ENCODE measurements at regions not wholly inside any gene's neighbourhood (a gene's known extent, or its start where the extent isn't known, plus 50 kb on each side); places are given as distances from the start of the nearest gene placed in this dataset.

DNA sequence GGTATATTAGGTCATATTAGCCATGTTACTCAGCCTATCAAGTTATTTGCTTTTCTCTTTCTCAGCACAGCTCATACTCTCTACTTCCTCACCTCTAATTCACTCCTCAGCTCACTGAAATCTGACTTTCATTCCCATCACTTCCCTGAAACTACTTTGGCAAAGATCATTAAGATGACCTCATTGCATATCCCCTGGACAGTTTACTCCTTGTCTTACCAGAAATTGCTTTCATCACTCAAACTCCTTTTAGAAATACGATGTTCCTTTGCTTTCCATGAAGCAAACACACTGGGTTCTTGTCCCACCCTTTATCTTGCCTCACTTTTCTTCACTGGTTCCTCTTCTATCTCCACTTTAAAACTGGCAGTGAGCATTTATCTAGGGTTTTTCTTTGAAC lies 354.4 kb downstream of the TUSC7 start:
- Histone ChIP-seq H3K27ac (no peak overlapping the region), H3K4me3 (no peak overlapping the region), H3K36me3 (no peaks in the 10 kb centered on the region), H3K27me3 (no peaks in the 10 kb centered on the region), H3K9me3 (no peaks in the 10 kb centered on the region), H3K4me1 (no peaks in the 10 kb centered on the region)
- TF ChIP-seq, protein P1, sequence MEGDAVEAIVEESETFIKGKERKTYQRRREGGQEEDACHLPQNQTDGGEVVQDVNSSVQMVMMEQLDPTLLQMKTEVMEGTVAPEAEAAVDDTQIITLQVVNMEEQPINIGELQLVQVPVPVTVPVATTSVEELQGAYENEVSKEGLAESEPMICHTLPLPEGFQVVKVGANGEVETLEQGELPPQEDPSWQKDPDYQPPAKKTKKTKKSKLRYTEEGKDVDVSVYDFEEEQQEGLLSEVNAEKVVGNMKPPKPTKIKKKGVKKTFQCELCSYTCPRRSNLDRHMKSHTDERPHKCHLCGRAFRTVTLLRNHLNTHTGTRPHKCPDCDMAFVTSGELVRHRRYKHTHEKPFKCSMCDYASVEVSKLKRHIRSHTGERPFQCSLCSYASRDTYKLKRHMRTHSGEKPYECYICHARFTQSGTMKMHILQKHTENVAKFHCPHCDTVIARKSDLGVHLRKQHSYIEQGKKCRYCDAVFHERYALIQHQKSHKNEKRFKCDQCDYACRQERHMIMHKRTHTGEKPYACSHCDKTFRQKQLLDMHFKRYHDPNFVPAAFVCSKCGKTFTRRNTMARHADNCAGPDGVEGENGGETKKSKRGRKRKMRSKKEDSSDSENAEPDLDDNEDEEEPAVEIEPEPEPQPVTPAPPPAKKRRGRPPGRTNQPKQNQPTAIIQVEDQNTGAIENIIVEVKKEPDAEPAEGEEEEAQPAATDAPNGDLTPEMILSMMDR (IDR thresholded peaks at IDR 0.05): no peak
- TF ChIP-seq POLR2A (IDR thresholded peaks at IDR 0.05) (no peak), POLR2AphosphoS5 (IDR thresholded peaks at IDR 0.05; ENCODE audit: insufficient read depth in 1 of 2, low read depth in 1 of 2) (no peak)
- intact Hi-C loops (cut with DNase I): no loop called here
- DNase-seq (ENCODE audit: extremely low spot score in 2 of 2): no peak

DNA sequence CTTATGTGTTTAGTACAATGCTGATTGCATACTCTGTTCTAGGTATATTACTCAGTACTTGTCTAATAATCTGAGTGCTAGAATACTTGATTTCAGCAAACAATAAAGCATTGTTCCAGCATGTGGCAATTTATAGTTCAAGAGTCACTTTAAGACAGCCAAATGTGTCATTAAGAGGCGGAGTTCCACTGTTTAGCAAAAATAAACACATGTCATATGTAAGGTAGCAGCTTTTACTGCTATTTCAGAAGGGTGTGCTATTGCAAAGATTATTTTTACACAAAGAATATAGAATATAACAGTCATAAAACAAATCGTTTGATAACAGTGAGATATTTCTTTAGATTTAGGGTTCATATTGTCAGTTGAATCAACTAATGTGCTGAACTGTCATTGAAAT lies 358.7 kb downstream of the TUSC7 start:
- Histone ChIP-seq H3K4me1 (no peaks in the 10 kb centered on the region), H3K27me3 (no peaks in the 10 kb centered on the region), H3K27ac (no peak overlapping the region), H3K9me3 (no peaks in the 10 kb centered on the region), H3K36me3 (no peaks in the 10 kb centered on the region), H3K4me3 (no peak overlapping the region)
- TF ChIP-seq, protein P1 (IDR thresholded peaks at IDR 0.05): no peak
- TF ChIP-seq POLR2A (IDR thresholded peaks at IDR 0.05) (no peak), POLR2AphosphoS5 (IDR thresholded peaks at IDR 0.05; ENCODE audit: insufficient read depth in 1 of 2, low read depth in 1 of 2) (no peak)
- no peak for DNase-seq (ENCODE audit: extremely low spot score in 2 of 2)
- intact Hi-C loops (cut with DNase I): no loop called here

DNA sequence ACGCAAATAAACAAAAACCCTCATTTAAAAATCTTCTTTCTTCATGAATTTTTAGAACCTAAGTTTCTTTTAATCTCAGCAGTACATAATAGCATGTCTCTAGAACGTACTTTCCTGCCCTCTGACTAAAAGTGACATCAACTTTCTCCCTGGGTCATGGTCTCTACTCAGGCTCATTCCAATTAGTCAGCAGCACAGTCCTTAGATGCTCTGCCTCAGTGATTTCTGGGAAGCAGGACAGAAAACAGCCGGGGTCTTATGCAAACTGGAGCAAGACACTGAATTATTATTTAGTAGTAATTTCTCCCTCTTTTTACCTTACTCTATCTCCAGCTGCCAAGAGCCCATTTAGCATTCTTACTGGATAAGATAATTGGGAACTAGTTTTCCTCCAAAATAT lies 365.2 kb downstream of the TUSC7 start:
- no peak for DNase-seq (ENCODE audit: extremely low spot score in 2 of 2)
- Histone ChIP-seq H3K27me3 (no peaks in the 10 kb centered on the region), H3K36me3 (no peaks in the 10 kb centered on the region), H3K27ac (no peak overlapping the region), H3K9me3 (no peaks in the 10 kb centered on the region), H3K4me1 (no peaks in the 10 kb centered on the region), H3K4me3 (no peak overlapping the region)
- no peak for TF ChIP-seq POLR2AphosphoS5 (IDR thresholded peaks at IDR 0.05; ENCODE audit: insufficient read depth in 1 of 2, low read depth in 1 of 2)
- no peak for TF ChIP-seq POLR2A (IDR thresholded peaks at IDR 0.05)
- TF ChIP-seq, protein P1 (IDR thresholded peaks at IDR 0.05): no peak
- intact Hi-C loops (cut with DNase I): no loop called here

DNA sequence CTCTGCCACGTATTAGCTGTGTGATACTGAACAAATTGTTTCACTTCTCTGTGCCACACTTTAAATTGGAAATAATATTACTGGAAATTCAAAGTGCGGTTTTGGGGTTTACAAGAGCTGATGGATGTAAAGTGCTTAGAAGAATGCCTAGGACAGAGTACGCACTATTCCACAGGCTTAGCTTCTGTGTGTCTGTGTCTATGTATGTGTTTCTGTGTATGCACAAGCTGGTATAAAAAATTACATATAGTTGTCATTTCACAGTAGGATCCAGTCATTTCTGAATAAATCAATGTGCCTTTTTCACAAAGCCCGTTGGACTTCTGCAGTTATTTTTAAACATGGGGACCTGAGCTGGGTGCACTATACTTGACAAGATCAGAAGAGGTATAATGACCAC lies 370.4 kb downstream of the TUSC7 start:
- no peak for DNase-seq (ENCODE audit: extremely low spot score in 2 of 2)
- Histone ChIP-seq H3K36me3 (no peaks in the 10 kb centered on the region), H3K4me1 (peaks cover 4% of the 10 kb centered on the region), H3K9me3 (no peaks in the 10 kb centered on the region), H3K4me3 (no peak overlapping the region), H3K27me3 (no peaks in the 10 kb centered on the region), H3K27ac (no peak overlapping the region)
- intact Hi-C loops (cut with DNase I): no loop called here
- TF ChIP-seq POLR2A (IDR thresholded peaks at IDR 0.05) (no peak), POLR2AphosphoS5 (IDR thresholded peaks at IDR 0.05; ENCODE audit: insufficient read depth in 1 of 2, low read depth in 1 of 2) (no peak)
- TF ChIP-seq, protein P1 (IDR thresholded peaks at IDR 0.05): no peak

DNA sequence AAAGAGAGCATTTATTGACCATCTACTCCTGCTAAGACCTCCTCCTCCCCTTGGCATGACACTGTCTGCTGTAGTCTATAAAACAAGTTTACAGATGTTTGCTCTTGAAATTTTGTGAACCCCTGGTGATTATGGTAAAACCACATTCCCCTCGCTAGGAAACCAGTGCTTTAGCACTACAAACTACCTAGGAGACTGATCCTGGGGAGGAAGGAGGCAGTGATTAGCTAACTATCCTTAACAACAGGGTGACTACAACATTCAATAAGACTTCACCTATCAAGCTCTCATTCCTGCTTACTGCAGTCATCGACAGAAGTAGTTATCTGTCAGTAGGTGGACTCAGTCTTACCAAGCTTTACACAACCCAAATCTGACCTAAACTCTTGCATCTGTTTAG lies 371.3 kb downstream of the TUSC7 start:
- intact Hi-C loops (cut with DNase I): no loop called here
- Histone ChIP-seq H3K36me3 (no peaks in the 10 kb centered on the region), H3K9me3 (no peaks in the 10 kb centered on the region), H3K4me3 (no peak overlapping the region), H3K27ac (no peak overlapping the region), H3K27me3 (no peaks in the 10 kb centered on the region), H3K4me1 (peaks cover 8% of the 10 kb centered on the region)
- TF ChIP-seq POLR2A (IDR thresholded peaks at IDR 0.05): no peak
- TF ChIP-seq, protein P1 (IDR thresholded peaks at IDR 0.05): no peak
- TF ChIP-seq POLR2AphosphoS5 (IDR thresholded peaks at IDR 0.05; ENCODE audit: insufficient read depth in 1 of 2, low read depth in 1 of 2): no peak
- DNase-seq (ENCODE audit: extremely low spot score in 2 of 2): no peak
